Parathyroid adenoma (tissue), 2 donors: ENCODE measurements at regions not wholly inside any gene's neighbourhood (a gene's known extent, or its start where the extent isn't known, plus 50 kb on each side); places are given as distances from the start of the nearest gene placed in this dataset.

Experiments used
- H2AFZ ChIP-seq: fragments of 300-600 bp; sonication (generic); one replicate; pipeline ENCODE4 v1.7.0; 2017; ENCODE audit warnings: antibody characterized with exemption, mild to moderate bottlenecking
- H3K27ac ChIP-seq: fragments of 300-600 bp; sonication (generic); one replicate; pipeline ENCODE4 v1.7.0; 2017
- H3K27me3 ChIP-seq: fragments of 300-600 bp; sonication (generic); one replicate; pipeline ENCODE4 v1.7.0; 2017; ENCODE audit warnings: low read length; ENCODE audit not compliant: control insufficient read depth, insufficient read depth
- H3K36me3 ChIP-seq: fragments of 300-600 bp; sonication (generic); one replicate; pipeline ENCODE4 v1.7.0; 2017; ENCODE audit warnings: low read length; ENCODE audit not compliant: control insufficient read depth, insufficient read depth
- H3K4me1 ChIP-seq: fragments of 300-600 bp; sonication (generic); one replicate; pipeline ENCODE4 v1.7.0; 2017; ENCODE audit warnings: control low read depth
- H3K4me2 ChIP-seq: fragments of 300-600 bp; sonication (generic); one replicate; pipeline ENCODE4 v1.7.0; 2017; ENCODE audit warnings: low read length
- H3K4me3 ChIP-seq: fragments of 300-600 bp; sonication (generic); one replicate; pipeline ENCODE4 v1.7.0; 2017; ENCODE audit warnings: low read depth, low read length
- H3K79me2 ChIP-seq: fragments of 300-600 bp; sonication (generic); one replicate; pipeline ENCODE4 v1.7.0; 2017; ENCODE audit warnings: control low read depth
- H3K9ac ChIP-seq: fragments of 300-600 bp; sonication (generic); one replicate; pipeline ENCODE4 v1.7.0; 2017; ENCODE audit warnings: mild to moderate bottlenecking
- H3K9me3 ChIP-seq: fragments of 300-600 bp; sonication (generic); one replicate; pipeline ENCODE4 v1.7.0; 2017; ENCODE audit warnings: low read length; ENCODE audit not compliant: control insufficient read depth
- TF ChIP-seq, protein P1 (sequence below): fragments of 300-600 bp; sonication (generic); IDR thresholded peaks from one replicate; pipeline ENCODE4 v1.7.0; 2017; ENCODE audit warnings: antibody characterized with exemption, mild to moderate bottlenecking
- donor health status: primary hyperparathyroidism.

DNA sequence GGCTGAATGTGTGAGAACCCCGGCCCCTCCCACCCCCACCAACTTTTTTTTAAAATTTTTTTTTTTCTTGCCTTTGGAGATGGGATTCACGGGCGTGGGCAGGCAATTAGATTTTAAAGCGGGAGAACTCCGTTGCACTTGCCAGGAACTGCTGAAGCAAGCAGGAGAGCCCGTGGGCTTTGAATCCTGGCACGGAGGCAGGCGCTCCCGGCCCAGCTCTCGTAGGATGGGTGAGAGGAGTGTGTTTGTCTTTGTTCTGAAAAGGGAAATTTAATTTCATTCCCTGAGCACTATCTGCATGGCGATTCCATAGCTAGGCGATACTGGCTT is 54.3 kb upstream of the BOD1 start:
- H3K27ac ChIP-seq, result peak overlapping the region; percentile 99

DNA sequence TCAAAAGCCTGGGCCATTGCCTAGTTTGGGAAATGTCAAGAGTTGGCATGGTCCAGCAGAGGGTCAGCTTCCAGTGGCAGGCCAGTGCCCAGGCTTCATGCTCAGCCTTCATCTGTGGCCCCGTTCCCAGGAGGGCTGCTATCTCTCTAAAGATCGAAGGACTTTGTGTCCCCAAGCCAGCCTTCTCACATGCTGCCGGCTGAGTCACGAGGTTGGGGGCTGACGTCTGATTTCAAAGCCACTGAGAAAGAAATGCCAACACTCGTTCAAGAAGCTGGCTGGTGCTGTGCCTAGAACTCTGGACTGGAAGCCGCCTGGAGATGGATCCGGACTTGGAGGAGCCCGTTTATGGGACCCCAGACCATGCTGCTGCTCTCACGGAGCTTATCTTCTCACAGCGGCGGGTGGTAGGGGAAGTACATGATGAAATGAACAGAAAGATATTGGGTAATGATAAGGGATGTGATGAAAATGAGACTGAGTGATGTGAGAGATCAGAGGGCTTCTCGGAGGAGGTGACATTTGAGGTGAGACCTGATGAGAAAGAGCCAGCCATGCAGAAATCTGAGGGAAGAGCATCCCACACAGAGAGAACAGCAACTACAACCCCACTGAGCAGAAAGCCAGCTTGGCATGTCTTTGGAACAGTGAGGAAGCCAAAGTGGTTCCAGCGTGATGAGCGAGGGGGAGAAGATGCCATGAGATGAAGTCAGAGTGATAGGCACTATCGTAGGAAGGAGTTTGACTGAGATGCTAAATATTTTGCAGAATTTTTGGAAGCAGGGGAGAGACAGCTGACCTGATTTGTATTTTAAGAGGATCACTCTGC is 54.9 kb upstream of the BOD1 start:
- Histone ChIP-seq H3K4me1 (peaks cover 89% of the 10 kb centered on the region), H3K4me2 (peak overlapping the region; percentile 51), H3K27me3 (no peaks in the 10 kb centered on the region), H3K27ac (peak overlapping the region; percentile 99), H2AFZ (peak overlapping the region; percentile 59), H3K79me2 (no peaks in the 10 kb centered on the region), H3K9ac (peak overlapping the region; percentile 39), H3K9me3 (no peaks in the 10 kb centered on the region), H3K36me3 (no peaks in the 10 kb centered on the region), H3K4me3 (peak overlapping the region; percentile 41)
- TF ChIP-seq, protein P1, sequence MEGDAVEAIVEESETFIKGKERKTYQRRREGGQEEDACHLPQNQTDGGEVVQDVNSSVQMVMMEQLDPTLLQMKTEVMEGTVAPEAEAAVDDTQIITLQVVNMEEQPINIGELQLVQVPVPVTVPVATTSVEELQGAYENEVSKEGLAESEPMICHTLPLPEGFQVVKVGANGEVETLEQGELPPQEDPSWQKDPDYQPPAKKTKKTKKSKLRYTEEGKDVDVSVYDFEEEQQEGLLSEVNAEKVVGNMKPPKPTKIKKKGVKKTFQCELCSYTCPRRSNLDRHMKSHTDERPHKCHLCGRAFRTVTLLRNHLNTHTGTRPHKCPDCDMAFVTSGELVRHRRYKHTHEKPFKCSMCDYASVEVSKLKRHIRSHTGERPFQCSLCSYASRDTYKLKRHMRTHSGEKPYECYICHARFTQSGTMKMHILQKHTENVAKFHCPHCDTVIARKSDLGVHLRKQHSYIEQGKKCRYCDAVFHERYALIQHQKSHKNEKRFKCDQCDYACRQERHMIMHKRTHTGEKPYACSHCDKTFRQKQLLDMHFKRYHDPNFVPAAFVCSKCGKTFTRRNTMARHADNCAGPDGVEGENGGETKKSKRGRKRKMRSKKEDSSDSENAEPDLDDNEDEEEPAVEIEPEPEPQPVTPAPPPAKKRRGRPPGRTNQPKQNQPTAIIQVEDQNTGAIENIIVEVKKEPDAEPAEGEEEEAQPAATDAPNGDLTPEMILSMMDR, result peak; percentile 9

More for the DNA sequence above, 54.3 kb upstream of the BOD1 start:
- Histone ChIP-seq H3K36me3 (no peaks in the 10 kb centered on the region), H3K9ac (no peak overlapping the region), H3K4me2 (peak overlapping the region; percentile 51), H3K27me3 (no peaks in the 10 kb centered on the region), H3K4me1 (peaks cover 83% of the 10 kb centered on the region), H2AFZ (peak overlapping the region; percentile 59), H3K79me2 (no peaks in the 10 kb centered on the region), H3K9me3 (no peaks in the 10 kb centered on the region), H3K4me3 (peak overlapping the region; percentile 9)
- TF ChIP-seq, protein P1, result no peak

DNA sequence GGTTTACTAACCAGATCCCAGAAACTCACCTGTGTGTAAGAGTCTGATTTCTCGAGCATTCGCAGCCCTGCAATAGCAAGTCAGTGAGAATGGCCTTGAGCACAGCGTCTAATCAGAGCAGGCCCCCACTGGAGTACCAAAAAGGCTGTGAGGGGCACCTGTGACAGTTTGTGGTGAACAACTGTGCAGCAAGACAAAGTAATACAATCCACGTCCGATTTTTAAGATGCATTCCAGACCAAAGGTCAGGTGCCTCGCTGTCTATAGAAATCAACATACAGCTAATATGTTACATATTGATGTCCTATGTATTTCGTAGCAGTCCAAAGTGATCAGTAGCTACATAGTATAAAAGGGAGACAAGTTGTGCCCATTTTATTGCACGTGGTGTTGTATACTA is 55.7 kb upstream of the BOD1 start:
- H2AFZ ChIP-seq, result no peak overlapping the region
- TF ChIP-seq, protein P1, result no peak
- H3K4me2 ChIP-seq, result peak overlapping the region; percentile 51
- no peaks in the 10 kb centered on the region for H3K27me3 ChIP-seq
- no peaks in the 10 kb centered on the region for H3K79me2 ChIP-seq
- peak overlapping the region; percentile 99 for H3K27ac ChIP-seq
- H3K36me3 ChIP-seq, result no peaks in the 10 kb centered on the region
- H3K9ac ChIP-seq, result peak overlapping the region; percentile 39
- peak overlapping the region; percentile 41 for H3K4me3 ChIP-seq
- peaks cover 90% of the 10 kb centered on the region for H3K4me1 ChIP-seq
- H3K9me3 ChIP-seq, result no peaks in the 10 kb centered on the region

DNA sequence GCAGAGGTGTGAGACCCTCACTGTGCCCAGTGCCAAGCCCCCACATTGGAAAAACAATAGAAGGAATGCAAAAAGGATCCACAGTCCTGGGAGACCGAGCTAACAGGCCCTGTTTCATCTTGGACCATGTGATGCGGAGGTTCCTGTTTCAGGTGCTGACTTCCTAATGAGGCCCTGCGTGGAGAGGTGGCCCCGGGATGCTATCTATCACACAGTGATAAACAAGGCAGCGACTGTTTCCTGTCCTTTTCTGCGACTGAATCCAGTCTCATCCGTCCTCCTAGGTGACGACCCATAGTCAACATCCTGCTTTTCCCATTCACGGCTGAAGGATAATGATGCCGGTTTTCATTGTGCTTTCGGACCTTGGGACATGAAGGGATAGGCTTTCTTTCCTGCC is 56.4 kb upstream of the BOD1 start:
- Histone ChIP-seq H3K27me3 (no peaks in the 10 kb centered on the region), H3K4me3 (peak overlapping the region; percentile 19), H3K4me2 (peak overlapping the region; percentile 51), H3K4me1 (peaks cover 90% of the 10 kb centered on the region), H3K9ac (no peak overlapping the region), H2AFZ (peak overlapping the region; percentile 69), H3K27ac (peak overlapping the region; percentile 99), H3K9me3 (no peaks in the 10 kb centered on the region), H3K79me2 (no peaks in the 10 kb centered on the region), H3K36me3 (no peaks in the 10 kb centered on the region)
- TF ChIP-seq, protein P1, result no peak
